HepG2 (cell line): ENCODE measurements at regions not wholly inside any gene's neighbourhood (a gene's known extent, or its start where the extent isn't known, plus 50 kb on each side); places are given as distances from the start of the nearest gene placed in this dataset.

Experiments
- FOXP1 ChIP-seq, 2 experiments: fragments of 450-650 bp in 1 of 2; IDR thresholded peaks; 2 replicates each; pipeline ENCODE4 v1.6.1; 2017 to 2018; ENCODE audit warnings: antibody characterized with exemption in 1 of 2
- GABPA ChIP-seq, 2 experiments: IDR thresholded peaks; 2 replicates each; pipeline ENCODE4 v1.6.1; 2011 to 2016; ENCODE audit warnings: low read depth in 2 of 2, low read length in 1 of 2, missing biosample characterization in 1 of 2, missing genetic modification characterization in 1 of 2
- GATAD2A ChIP-seq: IDR thresholded peaks from 2 replicates; pipeline ENCODE4 v1.6.1; 2016
- GPN1 ChIP-seq: sonication (generic); formaldehyde crosslinking; IDR thresholded peaks from 2 replicates; pipeline ENCODE4 v1.5.1; 2020; ENCODE audit warnings: missing genetic modification reagents, borderline replicate concordance
- MIXL1 ChIP-seq: IDR thresholded peaks from 2 replicates; pipeline ENCODE4 v1.6.1; 2016
- NR2F6 ChIP-seq, 2 experiments: IDR thresholded peaks; 2 replicates each; pipeline ENCODE4 v1.6.1; 2016; ENCODE audit warnings: antibody characterized with exemption in 1 of 2, mild to moderate bottlenecking in 1 of 2
- PHF21A ChIP-seq: sonication (generic); formaldehyde crosslinking; IDR thresholded peaks from 2 replicates; pipeline ENCODE4 v1.5.0; 2020; ENCODE audit warnings: mild to moderate bottlenecking, missing genetic modification reagents
- SALL1 ChIP-seq: sonication (generic); formaldehyde crosslinking; IDR thresholded peaks from 2 replicates; pipeline ENCODE4 v1.8.0; 2022; ENCODE audit warnings: mild to moderate bottlenecking, missing genetic modification reagents
- TEAD3 ChIP-seq: optimal IDR thresholded peaks from 2 replicates; pipeline ENCODE3; 2016; ENCODE audit warnings: borderline replicate concordance
- ZNF550 ChIP-seq: sonication (generic); formaldehyde crosslinking; IDR thresholded peaks from 2 replicates; pipeline ENCODE4 v1.4.0; 2020; ENCODE audit warnings: mild to moderate bottlenecking, missing genetic modification reagents, borderline replicate concordance
- ZNF569 ChIP-seq: sonication (generic); formaldehyde crosslinking; IDR thresholded peaks from 2 replicates; pipeline ENCODE4 v1.5.0; 2020; ENCODE audit warnings: mild to moderate bottlenecking, missing genetic modification reagents, moderate library complexity, borderline replicate concordance
- ZNF629 ChIP-seq: sonication (generic); formaldehyde crosslinking; conservative IDR thresholded peaks from 2 replicates; pipeline ENCODE4 v1.5.0; 2020; ENCODE audit warnings: missing genetic modification reagents
- ZNF761 ChIP-seq: sonication (generic); formaldehyde crosslinking; conservative IDR thresholded peaks from 2 replicates; pipeline ENCODE4 v1.4.0; 2020; ENCODE audit warnings: mild to moderate bottlenecking, missing genetic modification reagents
- ZNF83 ChIP-seq: sonication (generic); formaldehyde crosslinking; IDR thresholded peaks from 2 replicates; pipeline ENCODE4 v1.4.0; 2020; ENCODE audit warnings: missing genetic modification reagents, mild to moderate bottlenecking, borderline replicate concordance
- ZNF839 ChIP-seq: sonication (generic); formaldehyde crosslinking; IDR thresholded peaks from 2 replicates; pipeline ENCODE4 v1.4.0; 2020; ENCODE audit warnings: missing genetic modification reagents, mild to moderate bottlenecking, borderline replicate concordance
- TF ChIP-seq, protein P1 (sequence below): sonication (generic); formaldehyde crosslinking; IDR thresholded peaks from 2 replicates; pipeline ENCODE4 v1.4.0; 2020; ENCODE audit warnings: mild to moderate bottlenecking, missing genetic modification reagents
- TF ChIP-seq, protein P2 (sequence below): IDR thresholded peaks from 2 replicates; pipeline ENCODE4 v1.6.1; 2016; ENCODE audit warnings: low read depth, borderline replicate concordance
- TF ChIP-seq, protein P3 (sequence below): sonication (generic); IDR thresholded peaks from 2 replicates; pipeline ENCODE4 v1.6.1; 2016; ENCODE audit warnings: low read depth, borderline replicate concordance
- TF ChIP-seq, protein P4 (sequence below): fragments of 450-650 bp; IDR thresholded peaks from 2 replicates; pipeline ENCODE4 v1.6.1; 2017; ENCODE audit warnings: mild to moderate bottlenecking

DNA sequence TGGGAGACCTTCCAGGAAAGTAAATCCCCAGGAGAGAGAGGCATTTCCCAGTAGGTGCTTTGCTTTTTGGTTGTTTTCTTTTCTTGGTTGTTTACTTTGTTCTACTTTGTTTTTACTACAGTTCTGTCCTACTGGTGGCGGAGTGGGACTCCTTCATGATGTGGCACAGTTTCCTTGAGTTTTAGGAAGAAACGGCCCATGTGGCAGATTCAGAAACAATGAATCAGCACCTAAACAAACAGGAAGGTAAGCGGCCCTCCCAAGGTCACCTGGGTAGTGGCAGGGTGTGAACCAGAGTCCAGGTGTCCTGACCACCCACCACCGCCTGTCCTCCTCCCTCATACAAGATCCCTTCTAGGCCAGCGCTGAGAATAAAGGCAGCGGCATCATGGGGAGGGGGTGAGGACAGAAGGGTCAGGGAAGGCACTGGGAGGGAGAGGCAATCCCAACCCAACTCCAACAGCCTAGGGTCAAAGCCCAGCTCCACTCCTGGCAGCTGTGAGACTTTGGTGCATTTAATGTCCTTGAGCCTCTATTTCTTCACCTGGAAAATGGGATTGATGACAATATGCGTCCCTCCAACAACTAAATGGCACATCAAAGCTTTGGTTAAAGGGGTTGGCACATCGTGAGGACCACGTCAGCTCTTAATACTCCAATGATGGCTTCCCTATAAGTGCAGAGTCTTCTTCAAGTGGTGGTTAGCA, 111.5 kb upstream of the BCL2L14 start (continued):
- TF ChIP-seq, protein P1, sequence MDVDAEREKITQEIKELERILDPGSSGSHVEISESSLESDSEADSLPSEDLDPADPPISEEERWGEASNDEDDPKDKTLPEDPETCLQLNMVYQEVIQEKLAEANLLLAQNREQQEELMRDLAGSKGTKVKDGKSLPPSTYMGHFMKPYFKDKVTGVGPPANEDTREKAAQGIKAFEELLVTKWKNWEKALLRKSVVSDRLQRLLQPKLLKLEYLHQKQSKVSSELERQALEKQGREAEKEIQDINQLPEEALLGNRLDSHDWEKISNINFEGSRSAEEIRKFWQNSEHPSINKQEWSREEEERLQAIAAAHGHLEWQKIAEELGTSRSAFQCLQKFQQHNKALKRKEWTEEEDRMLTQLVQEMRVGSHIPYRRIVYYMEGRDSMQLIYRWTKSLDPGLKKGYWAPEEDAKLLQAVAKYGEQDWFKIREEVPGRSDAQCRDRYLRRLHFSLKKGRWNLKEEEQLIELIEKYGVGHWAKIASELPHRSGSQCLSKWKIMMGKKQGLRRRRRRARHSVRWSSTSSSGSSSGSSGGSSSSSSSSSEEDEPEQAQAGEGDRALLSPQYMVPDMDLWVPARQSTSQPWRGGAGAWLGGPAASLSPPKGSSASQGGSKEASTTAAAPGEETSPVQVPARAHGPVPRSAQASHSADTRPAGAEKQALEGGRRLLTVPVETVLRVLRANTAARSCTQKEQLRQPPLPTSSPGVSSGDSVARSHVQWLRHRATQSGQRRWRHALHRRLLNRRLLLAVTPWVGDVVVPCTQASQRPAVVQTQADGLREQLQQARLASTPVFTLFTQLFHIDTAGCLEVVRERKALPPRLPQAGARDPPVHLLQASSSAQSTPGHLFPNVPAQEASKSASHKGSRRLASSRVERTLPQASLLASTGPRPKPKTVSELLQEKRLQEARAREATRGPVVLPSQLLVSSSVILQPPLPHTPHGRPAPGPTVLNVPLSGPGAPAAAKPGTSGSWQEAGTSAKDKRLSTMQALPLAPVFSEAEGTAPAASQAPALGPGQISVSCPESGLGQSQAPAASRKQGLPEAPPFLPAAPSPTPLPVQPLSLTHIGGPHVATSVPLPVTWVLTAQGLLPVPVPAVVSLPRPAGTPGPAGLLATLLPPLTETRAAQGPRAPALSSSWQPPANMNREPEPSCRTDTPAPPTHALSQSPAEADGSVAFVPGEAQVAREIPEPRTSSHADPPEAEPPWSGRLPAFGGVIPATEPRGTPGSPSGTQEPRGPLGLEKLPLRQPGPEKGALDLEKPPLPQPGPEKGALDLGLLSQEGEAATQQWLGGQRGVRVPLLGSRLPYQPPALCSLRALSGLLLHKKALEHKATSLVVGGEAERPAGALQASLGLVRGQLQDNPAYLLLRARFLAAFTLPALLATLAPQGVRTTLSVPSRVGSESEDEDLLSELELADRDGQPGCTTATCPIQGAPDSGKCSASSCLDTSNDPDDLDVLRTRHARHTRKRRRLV (CRISPR knock-in tag), result no peak
- TF ChIP-seq PHF21A (0 out of 2 replicates have a peak, but pooled peaks have one; percentile 34), GATAD2A (CRISPR knock-in tag) (peak; percentile 51), GPN1 (CRISPR knock-in tag) (no peak), ZNF569 (CRISPR knock-in tag) (no peak), GABPA (IDR thresholded peaks at IDR 0.05; ENCODE audit: low read depth, low read length) (no peak), GABPA (CRISPR knock-in tag; IDR thresholded peaks at IDR 0.05; ENCODE audit: low read depth) (peak; percentile 36; the same call in 1 of the 2 replicates), NR2F6 (IDR thresholded peaks at IDR 0.05) (no peak), NR2F6 (CRISPR knock-in tag; IDR thresholded peaks at IDR 0.05) (0 out of 2 replicates have a peak, but pooled peaks have one; percentile 21), FOXP1 (IDR thresholded peaks at IDR 0.05) (no peak), FOXP1 (CRISPR knock-in tag; IDR thresholded peaks at IDR 0.05) (no peak), ZNF629 (CRISPR knock-in tag) (peak; percentile 84), SALL1 (peak; percentile 41; the same call in 1 of the 2 replicates), MIXL1 (CRISPR knock-in tag) (no peak), ZNF550 (CRISPR knock-in tag) (no peak), ZNF761 (CRISPR knock-in tag) (no peak), TEAD3 (CRISPR knock-in tag) (no peak), ZNF83 (CRISPR knock-in tag) (no peak), ZNF839 (no peak)
- TF ChIP-seq, protein P2, sequence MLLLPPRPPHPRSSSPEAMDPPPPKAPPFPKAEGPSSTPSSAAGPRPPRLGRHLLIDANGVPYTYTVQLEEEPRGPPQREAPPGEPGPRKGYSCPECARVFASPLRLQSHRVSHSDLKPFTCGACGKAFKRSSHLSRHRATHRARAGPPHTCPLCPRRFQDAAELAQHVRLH (CRISPR knock-in tag), result 0 out of 2 replicates have a peak, but pooled peaks have one; percentile 30
- TF ChIP-seq, protein P3, sequence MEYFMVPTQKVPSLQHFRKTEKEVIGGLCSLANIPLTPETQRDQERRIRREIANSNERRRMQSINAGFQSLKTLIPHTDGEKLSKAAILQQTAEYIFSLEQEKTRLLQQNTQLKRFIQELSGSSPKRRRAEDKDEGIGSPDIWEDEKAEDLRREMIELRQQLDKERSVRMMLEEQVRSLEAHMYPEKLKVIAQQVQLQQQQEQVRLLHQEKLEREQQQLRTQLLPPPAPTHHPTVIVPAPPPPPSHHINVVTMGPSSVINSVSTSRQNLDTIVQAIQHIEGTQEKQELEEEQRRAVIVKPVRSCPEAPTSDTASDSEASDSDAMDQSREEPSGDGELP, result peak; percentile 33; the same call in 1 of the 2 replicates
- TF ChIP-seq, protein P4, sequence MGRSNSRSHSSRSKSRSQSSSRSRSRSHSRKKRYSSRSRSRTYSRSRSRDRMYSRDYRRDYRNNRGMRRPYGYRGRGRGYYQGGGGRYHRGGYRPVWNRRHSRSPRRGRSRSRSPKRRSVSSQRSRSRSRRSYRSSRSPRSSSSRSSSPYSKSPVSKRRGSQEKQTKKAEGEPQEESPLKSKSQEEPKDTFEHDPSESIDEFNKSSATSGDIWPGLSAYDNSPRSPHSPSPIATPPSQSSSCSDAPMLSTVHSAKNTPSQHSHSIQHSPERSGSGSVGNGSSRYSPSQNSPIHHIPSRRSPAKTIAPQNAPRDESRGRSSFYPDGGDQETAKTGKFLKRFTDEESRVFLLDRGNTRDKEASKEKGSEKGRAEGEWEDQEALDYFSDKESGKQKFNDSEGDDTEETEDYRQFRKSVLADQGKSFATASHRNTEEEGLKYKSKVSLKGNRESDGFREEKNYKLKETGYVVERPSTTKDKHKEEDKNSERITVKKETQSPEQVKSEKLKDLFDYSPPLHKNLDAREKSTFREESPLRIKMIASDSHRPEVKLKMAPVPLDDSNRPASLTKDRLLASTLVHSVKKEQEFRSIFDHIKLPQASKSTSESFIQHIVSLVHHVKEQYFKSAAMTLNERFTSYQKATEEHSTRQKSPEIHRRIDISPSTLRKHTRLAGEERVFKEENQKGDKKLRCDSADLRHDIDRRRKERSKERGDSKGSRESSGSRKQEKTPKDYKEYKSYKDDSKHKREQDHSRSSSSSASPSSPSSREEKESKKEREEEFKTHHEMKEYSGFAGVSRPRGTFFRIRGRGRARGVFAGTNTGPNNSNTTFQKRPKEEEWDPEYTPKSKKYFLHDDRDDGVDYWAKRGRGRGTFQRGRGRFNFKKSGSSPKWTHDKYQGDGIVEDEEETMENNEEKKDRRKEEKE, result no peak
